ENCODE measurements at regions not wholly inside any gene's neighbourhood (a gene's known extent, or its start where the extent isn't known, plus 50 kb on each side); places are given as distances from the start of the nearest gene placed in this dataset.

DNA sequence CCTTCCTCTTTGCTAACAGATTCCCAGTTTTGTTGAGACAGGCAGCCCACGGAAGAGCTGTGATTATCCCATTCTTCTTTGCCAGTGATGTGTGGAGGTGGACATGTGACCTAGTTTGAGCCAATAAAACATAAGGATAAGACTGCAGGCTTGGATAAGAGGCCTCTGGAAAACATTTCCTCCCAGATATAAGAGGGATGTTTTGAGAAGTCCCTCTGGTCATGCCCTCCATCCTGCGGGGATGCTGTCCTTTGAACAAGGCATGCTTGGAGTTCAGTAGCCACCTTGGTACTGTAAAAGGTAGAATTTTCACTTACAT lies 155.7 kb downstream of the TM2D1 start:
- ChIA-PET POLR2A (ENCODE audit: partially characterized antibody) (no interaction called here), CTCF (ENCODE audit: partially characterized antibody) (interaction anchor here (0.6 to 4.2 kb wide), 5 partner anchors 12 to 283 kb away, joined by 3 to 23 read pairs (median 6); no protein-coding TSS in a partner anchor)
- no peak for TF ChIP-seq CBX5 (IDR thresholded peaks at IDR 0.05; ENCODE audit: low read depth, low read length)
- Histone ChIP-seq H4K20me1 (replicated peaks in 1 of 2; ENCODE audit: control insufficient read depth in 1 of 2, insufficient read depth in 2 of 2, low read length in 2 of 2) (no peaks in the 10 kb centered on the region), H4K5ac (ENCODE audit: insufficient read length, low read depth, low read length) (no peak overlapping the region), H3K27me3 (replicated peaks in 1 of 4; ENCODE audit: control insufficient read depth in 3 of 4, extremely low read depth in 1 of 4, insufficient read depth in 3 of 4, low read length in 3 of 4) (no peaks in the 10 kb centered on the region), H2AK5ac (ENCODE audit: low read depth, low read length) (no peak overlapping the region), H3K4ac (replicated peaks; ENCODE audit: insufficient read length, low read depth, low read length) (no peak overlapping the region), H3K36me3 (ENCODE audit: control insufficient read depth in 2 of 4, insufficient read depth in 4 of 4, low read length in 3 of 4) (no peaks in the 10 kb centered on the region), H3K18ac (ENCODE audit: extremely low read depth, low read length) (no peak overlapping the region), H2BK120ac (replicated peaks; ENCODE audit: low read depth, low read length) (no peak overlapping the region), H3K9me3 (ENCODE audit: insufficient read depth in 2 of 2, low read depth in 1 of 2, low read length in 1 of 2) (peaks cover 18 to 19% of the 10 kb centered on the region in 2 experiments), H2AFZ (ENCODE audit: low read length) (peak overlapping the region; percentile 64), H4K8ac (ENCODE audit: extremely low read depth, insufficient read depth, low read length) (no peak overlapping the region), H3K4me3 (ENCODE audit: extremely low read depth in 1 of 4, insufficient read depth in 2 of 4, low read depth in 3 of 4, low read length in 4 of 4) (no peak overlapping the region), H3K9ac (replicated peaks in 1 of 4; ENCODE audit: extremely low read depth in 1 of 4, low read depth in 3 of 4, low read length in 3 of 4) (no peak overlapping the region), H3K79me1 (ENCODE audit: low read depth, low read length) (no peaks in the 10 kb centered on the region; the same call in 1 of the 2 replicates), H3K79me2 (ENCODE audit: control insufficient read depth in 1 of 2, insufficient read depth in 2 of 2, low read length in 2 of 2) (no peaks in the 10 kb centered on the region), H2BK15ac (ENCODE audit: low read length) (no peak overlapping the region), H3K27ac (ENCODE audit: low read depth, low read length) (no peak overlapping the region), H4K91ac (replicated peaks; ENCODE audit: insufficient read length, low read length) (no peak overlapping the region), H3K4me1 (replicated peaks in 1 of 4; ENCODE audit: control insufficient read depth in 3 of 4, insufficient read depth in 4 of 4, low read length in 3 of 4) (no peaks in the 10 kb centered on the region), H2BK20ac (ENCODE audit: low read length) (no peak overlapping the region), H3K23me2 (ENCODE audit: low read depth, low read length) (no peaks in the 10 kb centered on the region), H3K4me2 (ENCODE audit: insufficient read depth in 1 of 2, low read depth in 2 of 2, low read length in 2 of 2) (no peak overlapping the region), H3K23ac (ENCODE audit: insufficient read length) (no peak overlapping the region), H2BK5ac (ENCODE audit: low read depth, low read length) (no peak overlapping the region), H2BK12ac (ENCODE audit: low read depth, low read length) (no peak overlapping the region), H3K14ac (ENCODE audit: insufficient read length) (no peak overlapping the region), H3K56ac (replicated peaks; ENCODE audit: insufficient read length, low read depth, low read length) (no peak overlapping the region)
- WGBS, 2 experiments (ENCODE audit: extremely low coverage in 1 of 2, insufficient coverage in 1 of 2, insufficient read length in 1 of 2, insufficient replicate concordance in 2 of 2, low coverage in 1 of 2, low lambda C conversion rate in 2 of 2, missing lambda C conversion rate in 1 of 2) = 82% methylated on average over 2 of the region's 2 CpGs; no CpG with 5 or more reads in 1 of the 2 experiments
- DNase-seq (ENCODE audit: low read depth in 1 of 2, low spot score in 2 of 2) (no peak), FAIRE-seq (no peak)
